Frontal cortex (tissue), 3 donors: ENCODE measurements at regions not wholly inside any gene's neighbourhood (a gene's known extent, or its start where the extent isn't known, plus 50 kb on each side); places are given as distances from the start of the nearest gene placed in this dataset.

Experiments
- DNase-seq, 2 donors: peaks; one replicate each; pipeline ENCODE4 v3.0.0; 2012; ENCODE audit warnings: low spot score in 2 of 2
- FAIRE-seq: peaks from 2 replicates; lab custom pipeline; 2012; peaks lifted over from hg19 to GRCh38; lab: Jason Lieb, UNC
- donor health status: control.
- donor health status: control.
- donor health status: control.

GRCh38 chr13:111906816-111907215, 160.1 kb upstream of the SOX1 start:
- DNase-seq (no peak), FAIRE-seq (no peak)

DNA sequence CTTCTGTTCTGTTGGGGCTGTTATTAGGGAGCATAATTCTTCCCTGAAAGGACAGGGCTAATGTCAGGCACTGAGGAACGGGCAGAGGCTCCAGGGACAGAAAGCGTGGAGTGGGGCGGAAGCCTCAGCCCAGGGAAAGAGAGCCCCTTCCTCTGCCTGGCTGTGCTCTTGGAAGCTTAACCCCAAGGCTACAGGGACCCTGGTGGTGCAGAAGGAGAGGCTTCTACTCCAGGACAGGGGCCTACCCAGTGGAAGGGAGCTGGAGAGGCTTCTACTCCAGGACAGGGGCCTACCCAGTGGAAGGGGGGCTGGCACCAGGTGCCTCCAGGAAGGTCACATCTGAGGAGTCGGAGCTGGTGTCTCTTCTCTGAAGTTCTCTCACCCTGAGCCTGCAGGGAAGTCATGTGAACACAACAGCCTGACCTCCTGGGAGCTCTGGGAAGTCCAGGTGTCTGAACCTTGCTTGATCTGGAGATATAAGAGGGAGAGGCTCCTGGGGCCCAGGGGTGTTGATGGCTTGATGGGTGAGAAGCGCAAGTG, 159.5 kb upstream of the SOX1 start:
- FAIRE-seq (no peak), DNase-seq (no peak)

DNA sequence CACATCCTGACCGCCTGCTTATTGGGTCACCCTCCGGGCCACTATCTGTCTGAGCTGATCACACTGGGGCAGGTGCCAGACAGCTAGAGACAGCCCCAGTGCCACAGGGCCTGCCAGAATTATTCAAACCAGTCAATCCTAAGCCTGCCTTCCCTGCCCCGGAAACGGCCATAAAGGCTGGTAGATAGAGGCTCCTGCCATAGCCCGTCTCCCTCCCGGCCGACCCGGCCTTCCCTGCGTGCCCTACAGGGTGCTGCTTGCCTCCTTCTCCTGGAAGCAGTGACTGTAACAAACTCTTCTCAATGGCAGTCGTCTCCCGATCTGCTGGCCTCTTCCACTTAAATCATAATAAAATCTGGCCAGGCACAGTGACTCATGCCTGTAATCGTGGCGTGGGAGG, 158.6 kb upstream of the SOX1 start:
- no peak for FAIRE-seq
- no peak for DNase-seq

- no peak for DNase-seq
Observed at GRCh38 chr13:111908981-111909380, 158.0 kb upstream of the SOX1 start.

GRCh38 chr13:111909501-111909900, 157.4 kb upstream of the SOX1 start:
- DNase-seq: no peak
- no peak for FAIRE-seq

More at GRCh38 chr13:111908981-111909380, 158.0 kb upstream of the SOX1 start:
- no peak for FAIRE-seq

DNA sequence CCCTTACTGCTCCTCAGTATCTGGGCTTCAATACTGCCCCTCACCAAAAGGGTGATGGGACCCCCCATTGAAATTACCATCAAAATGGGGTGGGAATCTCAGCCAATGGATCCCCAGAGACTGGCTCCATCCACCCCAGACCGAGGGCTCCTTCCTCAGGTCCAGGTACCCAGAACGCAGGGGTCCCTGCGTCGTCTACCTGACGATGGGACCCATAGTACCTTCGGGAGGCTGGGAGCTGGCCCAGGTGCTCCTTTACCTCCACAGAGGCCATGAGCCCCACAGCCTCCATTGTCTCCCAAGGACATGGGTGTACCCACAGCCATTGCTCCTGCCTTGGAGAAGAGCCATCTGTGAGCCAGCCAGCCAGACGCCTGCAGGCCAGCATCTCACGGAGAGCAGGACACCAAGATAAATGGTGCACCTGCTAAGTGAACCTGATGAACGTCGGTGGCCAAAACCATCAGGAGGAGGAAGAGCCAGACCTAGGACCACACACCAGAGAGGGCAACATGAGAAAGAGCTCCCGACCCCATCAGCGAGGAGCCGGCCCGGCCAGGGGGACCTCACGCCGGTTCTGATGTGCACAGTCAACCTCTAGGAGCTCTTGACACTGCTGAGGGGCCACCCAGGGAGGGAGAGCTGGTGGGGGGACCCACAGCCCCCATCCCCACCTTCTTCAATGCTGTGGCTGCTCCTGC, 156.8 kb upstream of the SOX1 start:
- DNase-seq (no peak), FAIRE-seq (no peak)

- no peak for FAIRE-seq
Observed at GRCh38 chr13:111911121-111911720, 155.7 kb upstream of the SOX1 start.

DNA sequence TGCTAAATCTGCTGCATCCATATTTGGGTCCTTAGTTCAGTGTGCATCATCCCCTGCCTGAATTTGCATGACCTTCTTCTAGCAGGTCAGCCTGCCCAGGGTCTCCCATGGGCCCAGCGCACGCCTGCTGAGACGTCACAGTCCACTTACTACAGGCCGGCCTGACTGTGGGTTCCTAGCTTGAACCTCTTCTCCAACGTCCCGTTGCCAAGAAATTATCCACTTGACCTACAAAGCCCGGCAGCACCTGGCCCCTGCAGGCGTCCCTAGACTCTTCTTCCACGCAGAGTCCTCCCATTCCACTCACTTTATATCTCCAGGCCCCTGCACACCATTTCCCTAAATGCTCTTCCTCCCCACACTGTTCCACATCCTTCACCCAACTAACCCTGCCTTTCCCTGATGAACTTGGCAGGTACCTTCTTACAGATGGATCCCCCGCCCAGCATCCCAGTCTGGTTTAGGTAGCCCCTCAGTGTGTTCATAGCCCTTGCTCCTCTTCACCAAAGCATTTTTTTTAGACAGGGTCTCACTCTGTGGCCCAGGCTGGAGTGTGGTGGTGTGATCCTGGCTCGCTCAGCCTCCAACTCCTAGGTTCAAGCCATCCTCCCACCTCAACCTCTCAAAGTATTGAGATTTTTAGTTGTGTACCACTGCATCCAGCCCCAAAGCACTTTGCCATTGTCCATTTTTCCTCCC, 155.0 kb upstream of the SOX1 start:
- FAIRE-seq: no peak

More at GRCh38 chr13:111911121-111911720, 155.7 kb upstream of the SOX1 start:
- DNase-seq: no peak

GRCh38 chr13:111912453-111912866, 154.5 kb upstream of the SOX1 start:
- FAIRE-seq (no peak), DNase-seq (no peak)

More for the DNA sequence above, 155.0 kb upstream of the SOX1 start:
- no peak for DNase-seq

- DNase-seq (no peak), FAIRE-seq (no peak)
Observed at GRCh38 chr13:111912991-111913760, 153.8 kb upstream of the SOX1 start.

- no peak for FAIRE-seq
- DNase-seq: no peak
Observed at GRCh38 chr13:111913761-111914140, 153.2 kb upstream of the SOX1 start.

- no peak for DNase-seq
- no peak for FAIRE-seq
Observed at GRCh38 chr13:111914241-111915103, 152.5 kb upstream of the SOX1 start.

- DNase-seq: no peak
- no peak for FAIRE-seq
Observed at GRCh38 chr13:111915104-111915551, 151.8 kb upstream of the SOX1 start.

DNA sequence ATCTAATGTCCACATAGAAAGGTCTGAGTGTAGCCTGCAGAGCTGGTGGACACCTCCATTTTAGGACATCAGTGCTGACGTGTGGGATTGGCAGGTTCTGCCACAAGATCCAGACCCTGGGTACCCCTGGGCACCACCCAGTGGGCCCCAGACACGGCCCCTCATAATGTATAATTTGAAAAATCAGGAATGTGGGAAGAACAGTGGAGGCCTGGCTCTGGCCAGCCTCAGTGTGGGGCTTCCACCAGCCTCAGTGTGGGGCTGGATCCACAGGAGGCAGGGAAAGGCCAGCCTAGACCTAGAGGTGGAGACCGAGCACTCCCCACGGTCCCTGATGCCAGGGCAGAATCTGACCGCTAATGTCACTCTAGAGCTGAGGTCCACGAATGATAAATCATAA, 150.7 kb upstream of the SOX1 start:
- FAIRE-seq: no peak
- no peak for DNase-seq

GRCh38 chr13:111917086-111917485, 149.9 kb upstream of the SOX1 start:
- FAIRE-seq: no peak
- no peak for DNase-seq

DNA sequence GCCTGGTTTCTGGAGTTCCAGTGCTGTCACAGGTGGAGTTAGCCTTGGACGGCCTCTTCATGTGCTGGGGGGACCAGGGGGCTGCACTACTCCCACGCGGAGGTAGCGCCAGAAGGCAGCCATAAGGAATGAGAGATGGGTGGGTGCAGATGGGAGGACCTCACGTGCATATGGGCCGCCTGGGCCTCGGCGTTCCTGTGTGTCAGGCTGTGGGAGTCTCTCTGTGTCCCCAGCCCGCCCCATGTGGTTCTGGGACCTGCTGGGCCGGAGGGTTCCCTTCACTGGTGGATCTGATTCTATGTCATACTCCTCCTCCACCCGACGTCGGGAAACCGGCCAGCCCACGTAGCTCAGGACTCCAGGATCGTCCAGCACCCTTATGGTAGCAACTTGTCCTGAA, 149.0 kb upstream of the SOX1 start:
- FAIRE-seq (no peak), DNase-seq (no peak)

DNA sequence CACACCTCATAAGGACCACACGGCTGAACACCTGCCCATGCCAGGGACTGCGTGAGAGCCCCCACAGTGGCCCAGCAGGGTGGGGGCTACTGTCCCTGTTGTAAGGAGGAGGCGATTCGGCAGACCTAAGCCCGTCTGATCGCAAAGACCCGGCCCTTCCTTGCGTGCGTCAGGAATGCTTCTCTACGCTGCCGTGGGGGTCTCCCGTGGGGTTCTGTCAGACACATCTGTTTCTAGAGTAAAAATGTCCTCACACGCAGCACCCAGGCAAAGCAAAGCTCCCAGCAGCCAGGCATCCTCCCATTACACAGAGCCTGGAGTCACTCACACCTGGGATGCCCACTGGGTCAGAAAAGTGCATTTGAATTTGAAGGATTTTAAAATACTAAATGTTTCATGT, 147.7 kb upstream of the SOX1 start:
- DNase-seq (no peak), FAIRE-seq (no peak)

- no peak for DNase-seq
- no peak for FAIRE-seq
Observed at GRCh38 chr13:111919849-111920248, 147.1 kb upstream of the SOX1 start.

GRCh38 chr13:111920306-111920931, 146.5 kb upstream of the SOX1 start:
- FAIRE-seq: no peak
- no peak for DNase-seq
